ENCODE measurements at regions not wholly inside any gene's neighbourhood (a gene's known extent, or its start where the extent isn't known, plus 50 kb on each side); places are given as distances from the start of the nearest gene placed in this dataset.

GRCh38 chr13:47067306-47067705 is 170.5 kb upstream of the HTR2A start:
- no peak for DNase-seq (ENCODE audit: low read depth in 2 of 2)

GRCh38 chr13:47066226-47066625 is 169.4 kb upstream of the HTR2A start:
- no peak for DNase-seq (ENCODE audit: low read depth in 2 of 2)

GRCh38 chr13:47064381-47064780 is 167.5 kb upstream of the HTR2A start:
- DNase-seq (ENCODE audit: low read depth in 2 of 2), result no peak

- DNase-seq (ENCODE audit: low read depth in 2 of 2), result no peak
These were observed 152.6 kb upstream of the HTR2A start for GRCh38 chr13:47049276-47049989.

- no peak for DNase-seq (ENCODE audit: low read depth in 2 of 2)
These were observed 149.9 kb upstream of the HTR2A start for GRCh38 chr13:47046706-47047105.

GRCh38 chr13:47044842-47045241 is 148.0 kb upstream of the HTR2A start:
- peak in 1 of 2 experiments; percentile 14 for DNase-seq (ENCODE audit: low read depth in 2 of 2)

- DNase-seq (ENCODE audit: low read depth in 2 of 2), result peak; percentile 42 to 55
These were observed 142.3 kb upstream of the HTR2A start for GRCh38 chr13:47039106-47039505.

GRCh38 chr13:47038188-47038587 is 141.3 kb upstream of the HTR2A start:
- DNase-seq (ENCODE audit: low read depth in 2 of 2), result no peak

GRCh38 chr13:47036294-47037008 is 139.6 kb upstream of the HTR2A start:
- DNase-seq (ENCODE audit: low read depth in 2 of 2), result no peak

GRCh38 chr13:47033216-47033615 is 136.4 kb upstream of the HTR2A start:
- DNase-seq (ENCODE audit: low read depth in 2 of 2), result no peak

- DNase-seq (ENCODE audit: low read depth in 2 of 2), result no peak
These were observed 131.1 kb upstream of the HTR2A start for GRCh38 chr13:47027780-47028437.

- DNase-seq (ENCODE audit: low read depth in 2 of 2), result no peak
These were observed 129.1 kb upstream of the HTR2A start for GRCh38 chr13:47025791-47026447.

GRCh38 chr13:47019977-47020376 is 123.1 kb upstream of the HTR2A start:
- DNase-seq (ENCODE audit: low read depth in 2 of 2), result no peak

GRCh38 chr13:47017476-47017875 is 120.6 kb upstream of the HTR2A start:
- no peak for DNase-seq (ENCODE audit: low read depth in 2 of 2)

- no peak for DNase-seq (ENCODE audit: low read depth in 2 of 2)
These were observed 111.5 kb upstream of the HTR2A start for GRCh38 chr13:47008318-47008717.

GRCh38 chr13:47005756-47006414 is 109.0 kb upstream of the HTR2A start:
- DNase-seq (ENCODE audit: low read depth in 2 of 2), result peak; percentile 36 to 44

GRCh38 chr13:47004540-47004939 is 107.7 kb upstream of the HTR2A start:
- DNase-seq (ENCODE audit: low read depth in 2 of 2), result no peak

GRCh38 chr13:47004027-47004426 is 107.2 kb upstream of the HTR2A start:
- DNase-seq (ENCODE audit: low read depth in 2 of 2), result no peak

GRCh38 chr13:47000165-47000564 is 103.3 kb upstream of the HTR2A start:
- DNase-seq (ENCODE audit: low read depth in 2 of 2), result no peak

- DNase-seq (ENCODE audit: low read depth in 2 of 2), result no peak
These were observed 99.6 kb upstream of the HTR2A start for GRCh38 chr13:46996316-46997030.

GRCh38 chr13:46995874-46996273 is 99.0 kb upstream of the HTR2A start:
- no peak for DNase-seq (ENCODE audit: low read depth in 2 of 2)
